ENCODE measurements at regions not wholly inside any gene's neighbourhood (a gene's known extent, or its start where the extent isn't known, plus 50 kb on each side); places are given as distances from the start of the nearest gene placed in this dataset.

GRCh38 chr2:217673627-217674026, 329.2 kb downstream of the TNS1 start:
- no peak for DNase-seq (ENCODE audit: low spot score)
- peak overlapping the region in 1 of 2 donors; percentile 15 for H3K27ac ChIP-seq
- no peak for TF ChIP-seq CTCF (IDR thresholded peaks at IDR 0.05)
- H3K4me3 ChIP-seq = no peak overlapping the region

- Histone ChIP-seq H3K4me3 (no peak overlapping the region), H3K27ac (no peak overlapping the region)
- no peak for TF ChIP-seq CTCF (IDR thresholded peaks at IDR 0.05)
- DNase-seq (ENCODE audit: low spot score) = no peak
Observed at GRCh38 chr2:217672472-217672871, 330.3 kb downstream of the TNS1 start.

GRCh38 chr2:217671871-217672270, 330.9 kb downstream of the TNS1 start:
- TF ChIP-seq CTCF (IDR thresholded peaks at IDR 0.05) = no peak
- Histone ChIP-seq H3K27ac (peak overlapping the region in 1 of 2 donors; percentile 39), H3K4me3 (no peak overlapping the region)
- no peak for DNase-seq (ENCODE audit: low spot score)

GRCh38 chr2:217671075-217671474, 331.7 kb downstream of the TNS1 start:
- no peak for DNase-seq (ENCODE audit: low spot score)
- H3K4me3 ChIP-seq = no peak overlapping the region
- no peak overlapping the region for H3K27ac ChIP-seq
- TF ChIP-seq CTCF (IDR thresholded peaks at IDR 0.05) = no peak

- no peak for TF ChIP-seq CTCF (IDR thresholded peaks at IDR 0.05)
- Histone ChIP-seq H3K4me3 (no peak overlapping the region), H3K27ac (no peak overlapping the region)
Observed at GRCh38 chr2:217669831-217670230, 333.0 kb downstream of the TNS1 start.

GRCh38 chr2:217667512-217667911, 335.3 kb downstream of the TNS1 start:
- no peak for TF ChIP-seq CTCF (IDR thresholded peaks at IDR 0.05)
- peak overlapping the region; percentile 22 to 65 for H3K27ac ChIP-seq

More at GRCh38 chr2:217669831-217670230, 333.0 kb downstream of the TNS1 start:
- DNase-seq (ENCODE audit: low spot score) = no peak

GRCh38 chr2:217667035-217667434, 335.8 kb downstream of the TNS1 start:
- H3K27ac ChIP-seq = peak overlapping the region; percentile 22 to 65
- TF ChIP-seq CTCF (IDR thresholded peaks at IDR 0.05) = no peak
- H3K4me3 ChIP-seq = no peak overlapping the region
- DNase-seq (ENCODE audit: low spot score) = no peak

More at GRCh38 chr2:217667512-217667911, 335.3 kb downstream of the TNS1 start:
- H3K4me3 ChIP-seq = no peak overlapping the region
- DNase-seq (ENCODE audit: low spot score) = no peak

Measured in coronary artery (tissue), 2 donors.